ENCODE measurements at regions not wholly inside any gene's neighbourhood (a gene's known extent, or its start where the extent isn't known, plus 50 kb on each side); places are given as distances from the start of the nearest gene placed in this dataset.

DNA sequence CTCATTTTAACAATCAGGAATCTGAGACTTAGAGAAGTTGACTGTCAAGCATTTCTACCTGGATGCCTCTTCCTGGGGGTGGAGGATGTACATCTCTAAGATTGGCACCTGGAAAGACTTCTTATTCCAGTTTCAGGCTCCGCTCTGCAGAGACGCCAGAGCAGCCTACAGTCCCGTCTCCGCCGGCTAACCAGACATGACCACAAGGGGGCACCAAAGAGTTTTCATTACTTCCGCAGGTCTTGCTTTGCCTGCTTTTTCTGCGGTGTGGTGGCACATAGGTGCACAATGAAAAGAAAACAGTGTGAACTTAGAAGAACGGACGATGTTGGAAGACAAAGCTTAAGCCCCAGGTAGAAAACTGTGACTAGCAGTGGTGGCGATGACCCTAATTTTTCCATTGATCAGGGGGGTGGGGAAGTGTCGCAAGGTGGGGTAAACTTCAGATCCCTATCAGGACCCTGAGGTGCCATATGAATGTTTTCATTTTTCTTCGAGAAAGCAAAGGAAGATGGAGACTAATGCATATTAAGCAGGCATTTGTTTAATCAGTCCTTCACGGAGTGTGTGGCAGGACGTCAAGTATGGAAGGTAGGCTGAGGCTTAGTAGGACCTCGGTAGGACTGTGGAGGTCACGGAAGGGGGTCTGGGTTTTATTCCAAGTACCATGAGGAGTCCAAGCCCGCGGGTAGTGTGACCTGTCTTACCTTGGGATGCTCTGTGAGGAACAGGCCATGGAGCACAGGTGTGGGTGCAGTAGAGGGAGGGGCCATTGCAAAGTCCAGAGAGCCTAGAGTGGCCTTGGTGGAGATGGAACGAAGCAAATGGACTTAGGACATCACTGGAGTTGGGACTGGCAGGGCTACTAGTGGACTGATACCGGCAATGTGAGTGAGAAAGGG is 60.1 kb upstream of the SORCS3 start:
- TF ChIP-seq, protein P1, sequence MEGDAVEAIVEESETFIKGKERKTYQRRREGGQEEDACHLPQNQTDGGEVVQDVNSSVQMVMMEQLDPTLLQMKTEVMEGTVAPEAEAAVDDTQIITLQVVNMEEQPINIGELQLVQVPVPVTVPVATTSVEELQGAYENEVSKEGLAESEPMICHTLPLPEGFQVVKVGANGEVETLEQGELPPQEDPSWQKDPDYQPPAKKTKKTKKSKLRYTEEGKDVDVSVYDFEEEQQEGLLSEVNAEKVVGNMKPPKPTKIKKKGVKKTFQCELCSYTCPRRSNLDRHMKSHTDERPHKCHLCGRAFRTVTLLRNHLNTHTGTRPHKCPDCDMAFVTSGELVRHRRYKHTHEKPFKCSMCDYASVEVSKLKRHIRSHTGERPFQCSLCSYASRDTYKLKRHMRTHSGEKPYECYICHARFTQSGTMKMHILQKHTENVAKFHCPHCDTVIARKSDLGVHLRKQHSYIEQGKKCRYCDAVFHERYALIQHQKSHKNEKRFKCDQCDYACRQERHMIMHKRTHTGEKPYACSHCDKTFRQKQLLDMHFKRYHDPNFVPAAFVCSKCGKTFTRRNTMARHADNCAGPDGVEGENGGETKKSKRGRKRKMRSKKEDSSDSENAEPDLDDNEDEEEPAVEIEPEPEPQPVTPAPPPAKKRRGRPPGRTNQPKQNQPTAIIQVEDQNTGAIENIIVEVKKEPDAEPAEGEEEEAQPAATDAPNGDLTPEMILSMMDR (IDR thresholded peaks at IDR 0.05; ENCODE audit: insufficient read depth, low read depth, low read length), result peak; percentile 84
- TF ChIP-seq EZH2 (IDR thresholded peaks at IDR 0.05; ENCODE audit: insufficient read depth, low read length), result peak; percentile 18

Measured in astrocyte (in vitro differentiated cells and primary cell).